PC-3 (cell line): ENCODE measurements at regions not wholly inside any gene's neighbourhood (a gene's known extent, or its start where the extent isn't known, plus 50 kb on each side); places are given as distances from the start of the nearest gene placed in this dataset.

Source experiments
- ATAC-seq: fragments of 200-7000 bp; cut with Tn5 transposase; 2 replicates; pipeline ENCODE4 v1.9.1; 2020; ENCODE audit warnings: mild to moderate bottlenecking, moderate library complexity
- BruUV-seq: library from RNA; stranded (reverse); fragments of 400-500 nt; replicated peaks from 2 replicates; lab custom pipeline; 2021; lab: Mats Ljungman, UMichigan
- CTCF ChIA-PET: fragments of 300-600 bp; sonication (Branson Sonifier 250); formaldehyde crosslinking; loops from one replicate; lab custom pipeline; 2022; ENCODE audit warnings: antibody characterized with exemption; lab: Charles Lee
- POLR2A ChIA-PET: fragments of 300-600 bp; sonication (Branson Sonifier 250); formaldehyde crosslinking; loops from one replicate; lab custom pipeline; 2022; ENCODE audit warnings: antibody characterized with exemption; ENCODE audit not compliant: unreplicated experiment; lab: Charles Lee
- DNase-seq: peaks from one replicate; pipeline ENCODE4 v3.0.0-alpha.2; 2015
- H2AFZ ChIP-seq: fragments of 300-600 bp; sonication (generic); 2 replicates; pipeline ENCODE4 v1.6.0; 2016; ENCODE audit warnings: antibody characterized with exemption, low read length
- H3F3A ChIP-seq: fragments of 300-600 bp; sonication (generic); one replicate; pipeline ENCODE4 v1.6.0; 2017; ENCODE audit warnings: antibody characterized with exemption, low read length, control low read depth, mild to moderate bottlenecking; ENCODE audit not compliant: unreplicated experiment
- H3K27ac ChIP-seq: fragments of 300-600 bp; sonication (generic); 2 replicates; pipeline ENCODE4 v1.5.1; 2016; ENCODE audit warnings: mild to moderate bottlenecking, low read length
- H3K27me3 ChIP-seq: fragments of 300-600 bp; sonication (generic); 2 replicates; pipeline ENCODE4 v1.6.1; 2016; ENCODE audit warnings: low read length, mixed read lengths
- H3K36me3 ChIP-seq: fragments of 300-600 bp; sonication (generic); 2 replicates; pipeline ENCODE4 v1.6.1; 2016; ENCODE audit warnings: low read depth, mixed run types, low read length, mixed read lengths
- H3K4me1 ChIP-seq: fragments of 300-600 bp; sonication (generic); 2 replicates; pipeline ENCODE4 v1.5.1; 2016; ENCODE audit warnings: low read length; ENCODE audit not compliant: insufficient read depth
- H3K4me2 ChIP-seq: fragments of 300-600 bp; sonication (generic); 2 replicates; pipeline ENCODE4 v1.6.0; 2016; ENCODE audit warnings: low read length
- H3K4me3 ChIP-seq: fragments of 300-600 bp; sonication (generic); 2 replicates; pipeline ENCODE4 v1.5.1; 2016; ENCODE audit warnings: mild to moderate bottlenecking, low read length, mixed read lengths
- H3K79me2 ChIP-seq: fragments of 300-600 bp; sonication (generic); 2 replicates; pipeline ENCODE4 v1.6.1; 2017; ENCODE audit warnings: low read length, mixed read lengths
- H3K9ac ChIP-seq: fragments of 300-600 bp; sonication (generic); 2 replicates; pipeline ENCODE4 v1.6.0; 2016; ENCODE audit warnings: mild to moderate bottlenecking, low read length
- H3K9me2 ChIP-seq: fragments of 300-600 bp; sonication (generic); replicated peaks from 2 replicates; pipeline ENCODE4 v1.6.1; 2016; ENCODE audit warnings: mixed run types, low read length, mixed read lengths
- H3K9me3 ChIP-seq: fragments of 300-600 bp; sonication (generic); 2 replicates; pipeline ENCODE4 v1.6.1; 2016; ENCODE audit warnings: low read length, mixed read lengths
- H4K20me1 ChIP-seq: fragments of 300-600 bp; sonication (generic); 2 replicates; pipeline ENCODE4 v1.6.1; 2016; ENCODE audit warnings: low read length, mixed read lengths
- EZH2 ChIP-seq: fragments of 300-600 bp; sonication (generic); IDR thresholded peaks from one replicate; pipeline ENCODE4 v1.6.1; 2017; ENCODE audit warnings: antibody characterized with exemption, mild to moderate bottlenecking, low read length; ENCODE audit not compliant: unreplicated experiment
- EZH2phosphoT487 ChIP-seq: fragments of 300-600 bp; sonication (generic); IDR thresholded peaks from 2 replicates; pipeline ENCODE4 v1.6.1; 2018; ENCODE audit warnings: mild to moderate bottlenecking, antibody characterized with exemption, low read length, borderline replicate concordance
- intact Hi-C: fragments of 100-400 bp; cut with micrococcal nuclease; formaldehyde crosslinking; loops from 2 replicates; pipeline ENCODE4 v1.9.0; 2023
- TF ChIP-seq, protein P1 (sequence below): fragments of 300-600 bp; sonication (generic); conservative IDR thresholded peaks from 2 replicates; pipeline ENCODE4 v1.5.1; 2017; ENCODE audit warnings: antibody characterized with exemption, low read depth, mild to moderate bottlenecking, low read length

DNA sequence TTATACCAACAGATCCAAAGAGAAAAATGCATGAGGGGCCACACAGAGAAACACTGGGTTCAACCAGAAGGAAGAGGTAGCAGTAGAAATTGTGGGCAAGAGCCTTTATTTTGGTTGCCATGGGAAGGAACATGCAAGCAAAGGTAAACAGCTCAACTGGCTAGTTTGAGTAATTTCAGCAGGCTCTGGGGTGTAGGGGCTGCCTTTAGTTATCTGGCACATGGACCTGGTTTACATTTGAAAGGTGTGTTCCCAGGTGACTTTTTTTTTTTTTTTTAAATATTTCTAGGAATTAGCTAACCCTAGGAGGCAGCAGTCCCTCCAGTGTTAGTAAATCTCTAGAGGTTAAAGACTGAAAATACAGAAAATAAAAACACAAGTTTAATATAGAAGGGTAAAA lies 481.9 kb downstream of the ACTRT1 start:
- no peaks in the 10 kb centered on the region for H3K79me2 ChIP-seq
- no peak overlapping the region for H3K27ac ChIP-seq
- no peaks in the 10 kb centered on the region for H3K4me1 ChIP-seq
- no peak overlapping the region for H3K4me2 ChIP-seq
- ATAC-seq = no peak
- H3K9me3 ChIP-seq = no peaks in the 10 kb centered on the region
- POLR2A ChIA-PET = no interaction called here
- H3K36me3 ChIP-seq = no peaks in the 10 kb centered on the region
- no peaks in the 10 kb centered on the region for H3K9me2 ChIP-seq
- CTCF ChIA-PET = no interaction called here
- intact Hi-C loops = no loop called here
- no peak for TF ChIP-seq EZH2
- TF ChIP-seq, protein P1, sequence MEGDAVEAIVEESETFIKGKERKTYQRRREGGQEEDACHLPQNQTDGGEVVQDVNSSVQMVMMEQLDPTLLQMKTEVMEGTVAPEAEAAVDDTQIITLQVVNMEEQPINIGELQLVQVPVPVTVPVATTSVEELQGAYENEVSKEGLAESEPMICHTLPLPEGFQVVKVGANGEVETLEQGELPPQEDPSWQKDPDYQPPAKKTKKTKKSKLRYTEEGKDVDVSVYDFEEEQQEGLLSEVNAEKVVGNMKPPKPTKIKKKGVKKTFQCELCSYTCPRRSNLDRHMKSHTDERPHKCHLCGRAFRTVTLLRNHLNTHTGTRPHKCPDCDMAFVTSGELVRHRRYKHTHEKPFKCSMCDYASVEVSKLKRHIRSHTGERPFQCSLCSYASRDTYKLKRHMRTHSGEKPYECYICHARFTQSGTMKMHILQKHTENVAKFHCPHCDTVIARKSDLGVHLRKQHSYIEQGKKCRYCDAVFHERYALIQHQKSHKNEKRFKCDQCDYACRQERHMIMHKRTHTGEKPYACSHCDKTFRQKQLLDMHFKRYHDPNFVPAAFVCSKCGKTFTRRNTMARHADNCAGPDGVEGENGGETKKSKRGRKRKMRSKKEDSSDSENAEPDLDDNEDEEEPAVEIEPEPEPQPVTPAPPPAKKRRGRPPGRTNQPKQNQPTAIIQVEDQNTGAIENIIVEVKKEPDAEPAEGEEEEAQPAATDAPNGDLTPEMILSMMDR = no peak
- TF ChIP-seq EZH2phosphoT487 = no peak
- no peak overlapping the region for H2AFZ ChIP-seq
- H3K27me3 ChIP-seq = no peaks in the 10 kb centered on the region
- DNase-seq = no peak
- no TSS peak for BruUV-seq
- H3K4me3 ChIP-seq = no peak overlapping the region
- H3F3A ChIP-seq = no peaks in the 10 kb centered on the region
- H4K20me1 ChIP-seq = no peaks in the 10 kb centered on the region
- no peak overlapping the region for H3K9ac ChIP-seq

GRCh38 chrX:127568691-127569090 lies 483.5 kb downstream of the ACTRT1 start:
- Histone ChIP-seq H3K4me2 (no peak overlapping the region), H2AFZ (no peak overlapping the region), H3K9ac (no peak overlapping the region), H3K79me2 (no peaks in the 10 kb centered on the region), H4K20me1 (no peaks in the 10 kb centered on the region), H3K9me3 (no peaks in the 10 kb centered on the region), H3K27ac (no peak overlapping the region), H3F3A (no peaks in the 10 kb centered on the region), H3K36me3 (no peaks in the 10 kb centered on the region), H3K4me1 (no peaks in the 10 kb centered on the region), H3K9me2 (no peaks in the 10 kb centered on the region), H3K27me3 (no peaks in the 10 kb centered on the region), H3K4me3 (no peak overlapping the region)
- DNase-seq (no peak), ATAC-seq (no peak)
- intact Hi-C loops = no loop called here
- CTCF ChIA-PET = no interaction called here
- POLR2A ChIA-PET = no interaction called here
- no TSS peak for BruUV-seq
- TF ChIP-seq EZH2 (no peak), EZH2phosphoT487 (no peak)
- TF ChIP-seq, protein P1 = no peak

DNA sequence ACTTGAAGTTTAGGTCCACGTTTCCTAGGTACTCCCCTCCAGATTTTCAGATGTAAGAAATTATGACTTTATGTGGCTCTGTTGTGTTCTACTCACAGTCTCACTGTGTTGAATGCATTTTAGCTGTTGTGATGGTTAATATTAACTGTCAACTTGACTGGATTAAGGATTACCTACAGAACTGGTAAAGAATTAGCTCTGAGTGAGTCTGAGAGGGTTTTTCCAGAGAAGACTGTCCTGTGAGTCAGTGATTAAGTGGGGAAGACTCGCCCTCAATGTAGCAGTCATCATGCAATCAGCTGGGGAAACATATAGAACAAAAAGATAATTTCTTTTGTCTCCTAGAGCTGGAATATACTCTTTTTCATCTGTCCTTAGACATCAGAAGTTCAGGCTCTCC lies 493.4 kb downstream of the ACTRT1 start:
- Histone ChIP-seq H3K9ac (no peak overlapping the region), H2AFZ (no peak overlapping the region), H3K9me3 (no peaks in the 10 kb centered on the region), H3K36me3 (no peaks in the 10 kb centered on the region), H3F3A (no peaks in the 10 kb centered on the region), H3K27me3 (no peaks in the 10 kb centered on the region), H3K9me2 (no peaks in the 10 kb centered on the region), H3K4me1 (no peaks in the 10 kb centered on the region), H3K27ac (no peak overlapping the region), H4K20me1 (no peaks in the 10 kb centered on the region), H3K4me3 (no peak overlapping the region), H3K79me2 (no peaks in the 10 kb centered on the region), H3K4me2 (no peak overlapping the region)
- TF ChIP-seq EZH2phosphoT487 (no peak), EZH2 (no peak)
- TF ChIP-seq, protein P1 = no peak
- ATAC-seq = no peak
- CTCF ChIA-PET = no interaction called here
- BruUV-seq = no TSS peak
- no peak for DNase-seq
- POLR2A ChIA-PET = no interaction called here
- intact Hi-C loops = no loop called here
